H9 (cell line): ENCODE measurements at regions not wholly inside any gene's neighbourhood (a gene's known extent, or its start where the extent isn't known, plus 50 kb on each side); places are given as distances from the start of the nearest gene placed in this dataset.

Source experiments
- DNase-seq: peaks from one replicate; pipeline ENCODE4 v3.0.0-alpha.2; 2017
- H2AFZ ChIP-seq: one replicate; pipeline ENCODE4 v1.6.1; 2013; ENCODE audit warnings: mild to moderate bottlenecking, low read length, control low read depth, moderate library complexity
- H2AK5ac ChIP-seq: 2 replicates; pipeline ENCODE4 v1.6.1; 2013; ENCODE audit warnings: low read length, control low read depth, mixed read lengths; ENCODE audit not compliant: insufficient read length
- H2BK120ac ChIP-seq: one replicate; pipeline ENCODE4 v1.6.1; 2013; ENCODE audit warnings: low read depth, mild to moderate bottlenecking, low read length, control low read depth, inconsistent platforms; ENCODE audit not compliant: poor library complexity, severe bottlenecking
- H2BK12ac ChIP-seq: 2 replicates; pipeline ENCODE4 v1.6.1; 2013; ENCODE audit warnings: low read length, control low read depth, mixed read lengths, low read depth; ENCODE audit not compliant: insufficient read length
- H2BK15ac ChIP-seq: 2 replicates; pipeline ENCODE4 v1.6.1; 2013; ENCODE audit warnings: low read depth, low read length, control low read depth
- H2BK20ac ChIP-seq: one replicate; pipeline ENCODE4 v1.6.1; 2013; ENCODE audit warnings: low read depth, mild to moderate bottlenecking, low read length, control low read depth, inconsistent platforms; ENCODE audit not compliant: poor library complexity, severe bottlenecking
- H2BK5ac ChIP-seq: 2 replicates; pipeline ENCODE4 v1.6.1; 2013; ENCODE audit warnings: low read length, control low read depth, mixed read lengths; ENCODE audit not compliant: insufficient read length
- H3K14ac ChIP-seq: 2 replicates; pipeline ENCODE4 v1.6.1; 2013; ENCODE audit warnings: low read length, control low read depth; ENCODE audit not compliant: insufficient read depth
- H3K18ac ChIP-seq: 2 replicates; pipeline ENCODE4 v1.6.1; 2013; ENCODE audit warnings: low read depth, mild to moderate bottlenecking, mixed read lengths, low read length, control low read depth; ENCODE audit not compliant: insufficient read length
- H3K23ac ChIP-seq: 2 replicates; pipeline ENCODE4 v1.6.1; 2013; ENCODE audit warnings: low read length, control low read depth, mixed read lengths, low read depth; ENCODE audit not compliant: insufficient read length
- H3K23me2 ChIP-seq: 2 replicates; pipeline ENCODE4 v1.6.1; 2013; ENCODE audit warnings: low read depth, mild to moderate bottlenecking, mixed read lengths, low read length, control low read depth; ENCODE audit not compliant: insufficient read length, poor library complexity, severe bottlenecking
- H3K27ac ChIP-seq: 2 replicates; pipeline ENCODE4 v1.5.1; 2013; ENCODE audit warnings: low read length, control low read depth, mixed read lengths, low read depth; ENCODE audit not compliant: insufficient read length
- H3K27me3 ChIP-seq: 2 replicates; pipeline ENCODE4 v1.6.1; 2013; ENCODE audit warnings: low read length, control low read depth, inconsistent platforms; ENCODE audit not compliant: insufficient read depth
- H3K4ac ChIP-seq: 2 replicates; pipeline ENCODE4 v1.6.1; 2013; ENCODE audit warnings: low read depth, mild to moderate bottlenecking, control low read depth, inconsistent platforms, low read length, moderate library complexity
- H3K4me1 ChIP-seq: 2 replicates; pipeline ENCODE4 v1.6.1; 2013; ENCODE audit warnings: low read length, control low read depth, inconsistent platforms; ENCODE audit not compliant: insufficient read depth
- H3K4me2 ChIP-seq: 2 replicates; pipeline ENCODE4 v1.6.1; 2013; ENCODE audit warnings: low read length, control low read depth, mixed read lengths; ENCODE audit not compliant: insufficient read length, insufficient read depth
- H3K56ac ChIP-seq: 2 replicates; pipeline ENCODE4 v1.6.1; 2013; ENCODE audit warnings: low read depth, mild to moderate bottlenecking, mixed read lengths, low read length, control low read depth; ENCODE audit not compliant: insufficient read length
- H3K79me1 ChIP-seq: 2 replicates; pipeline ENCODE4 v1.6.1; 2013; ENCODE audit warnings: low read depth, mild to moderate bottlenecking, moderate library complexity, low read length, control low read depth, inconsistent platforms; ENCODE audit not compliant: insufficient read depth, poor library complexity, severe bottlenecking
- H3K79me2 ChIP-seq: 2 replicates; pipeline ENCODE4 v1.6.1; 2013; ENCODE audit warnings: low read length, control low read depth, inconsistent platforms; ENCODE audit not compliant: insufficient read depth
- H3K9ac ChIP-seq: 2 replicates; pipeline ENCODE4 v1.6.1; 2013; ENCODE audit warnings: low read length, control low read depth, mixed read lengths; ENCODE audit not compliant: insufficient read length; ENCODE audit errors: extremely low read depth
- H3K9me3 ChIP-seq: one replicate; pipeline ENCODE4 v1.6.1; 2013; ENCODE audit warnings: low read depth, low read length, inconsistent platforms; ENCODE audit not compliant: control insufficient read depth
- H3T11ph ChIP-seq: one replicate; pipeline ENCODE4 v1.6.1; 2013; ENCODE audit warnings: mild to moderate bottlenecking, low read length, control low read depth, inconsistent platforms
- H4K20me1 ChIP-seq: one replicate; pipeline ENCODE4 v1.6.1; 2013; ENCODE audit not compliant: control insufficient read depth, insufficient read length, insufficient read depth
- H4K5ac ChIP-seq: 2 replicates; pipeline ENCODE4 v1.6.1; 2013; ENCODE audit warnings: low read depth, mild to moderate bottlenecking, mixed read lengths, low read length, control low read depth; ENCODE audit not compliant: insufficient read length
- H4K8ac ChIP-seq: replicated peaks from 2 replicates; pipeline ENCODE4 v1.6.1; 2013; ENCODE audit warnings: low read length, control low read depth, mixed read lengths, low read depth; ENCODE audit not compliant: insufficient read length
- H4K91ac ChIP-seq: 2 replicates; pipeline ENCODE4 v1.6.1; 2013; ENCODE audit warnings: low read depth, mild to moderate bottlenecking, moderate library complexity, mixed read lengths, low read length, control low read depth; ENCODE audit not compliant: insufficient read length
- H3K27ac Mint-ChIP-seq, 3 experiments: 2 replicates in 2 of 3; 3 replicates in 1 of 3; pipeline ENCODE4 v1.8.0; 2020 to 2021; ENCODE audit warnings: mixed read lengths in 3 of 3, mild to moderate bottlenecking in 1 of 3, moderate library complexity in 1 of 3
- H3K27me3 Mint-ChIP-seq: 2 replicates; pipeline ENCODE4 v1.8.0; 2021; ENCODE audit warnings: low read depth, mild to moderate bottlenecking, moderate library complexity, mixed read lengths
- H3K36me3 Mint-ChIP-seq, 3 experiments: 2 replicates in 2 of 3; 3 replicates in 1 of 3; pipeline ENCODE4 v1.8.0; 2020 to 2021; ENCODE audit warnings: low read depth in 3 of 3, mixed read lengths in 3 of 3; ENCODE audit not compliant: insufficient read depth in 1 of 3
- H3K4me1 Mint-ChIP-seq, 2 experiments: 2 replicates each; pipeline ENCODE4 v1.8.0; 2020; ENCODE audit warnings: mixed read lengths in 2 of 2
- H3K4me3 Mint-ChIP-seq, 2 experiments: 2 replicates in 1 of 2; 3 replicates in 1 of 2; pipeline ENCODE4 v1.8.0; 2020 to 2021; ENCODE audit warnings: mild to moderate bottlenecking in 2 of 2, mixed read lengths in 2 of 2, moderate library complexity in 1 of 2
- H3K9me3 Mint-ChIP-seq, 2 experiments: 2 replicates in 1 of 2; 3 replicates in 1 of 2; pipeline ENCODE4 v1.8.0; 2020; ENCODE audit warnings: mild to moderate bottlenecking in 2 of 2, mixed read lengths in 2 of 2, moderate library complexity in 1 of 2
- TF ChIP-seq, protein P1 (sequence below): fragments of 200-600 bp; sonication (generic); conservative IDR thresholded peaks from 3 replicates; pipeline ENCODE4 v1.8.0; 2021; ENCODE audit warnings: antibody characterized with exemption, mild to moderate bottlenecking

DNA sequence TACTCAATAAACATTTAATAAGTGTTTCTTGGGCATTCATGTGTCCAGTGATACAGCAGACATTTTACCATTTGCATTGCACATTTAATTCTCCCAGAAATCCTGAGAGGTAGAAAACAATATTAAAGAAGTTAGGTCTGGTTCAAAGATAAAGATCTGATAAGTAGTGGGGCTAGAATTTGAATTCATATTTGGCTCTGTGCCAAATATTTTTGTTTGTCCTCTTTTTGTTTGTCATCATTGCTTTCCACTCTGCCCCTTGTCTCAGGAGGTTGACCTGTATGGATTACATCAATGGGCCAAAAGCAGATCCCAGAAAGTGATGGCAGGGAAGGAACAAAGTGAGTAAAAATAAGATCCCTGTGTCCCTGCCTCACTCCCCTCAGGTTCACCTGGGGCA is 441.9 kb upstream of the PKDCC start:
- Histone ChIP-seq H3K79me1 (no peaks in the 10 kb centered on the region), H4K8ac (no peak overlapping the region), H3K4ac (no peak overlapping the region), H3K56ac (no peak overlapping the region), H2BK20ac (no peak overlapping the region), H2BK120ac (no peak overlapping the region), H3K9me3 (no peaks in the 10 kb centered on the region), H2BK5ac (no peak overlapping the region), H4K5ac (no peak overlapping the region), H3K27me3 (no peaks in the 10 kb centered on the region), H3K23me2 (no peaks in the 10 kb centered on the region), H3K79me2 (no peaks in the 10 kb centered on the region), H3K27ac (no peak overlapping the region), H3K4me2 (no peak overlapping the region), H2BK12ac (no peak overlapping the region), H3K18ac (no peak overlapping the region), H2AK5ac (no peak overlapping the region), H2AFZ (no peak overlapping the region), H2BK15ac (no peak overlapping the region), H4K91ac (no peak overlapping the region), H3K9ac (no peak overlapping the region), H3T11ph (no peak overlapping the region), H3K14ac (no peak overlapping the region), H3K4me1 (no peaks in the 10 kb centered on the region), H3K23ac (no peak overlapping the region), H4K20me1 (no peaks in the 10 kb centered on the region)
- Mint-ChIP-seq H3K36me3 (no peaks in the 10 kb centered on the region), H3K27ac (no peak overlapping the region), H3K27me3 (no peaks in the 10 kb centered on the region), H3K4me3 (no peak overlapping the region), H3K4me1 (no peaks in the 10 kb centered on the region), H3K9me3 (no peaks in the 10 kb centered on the region; a peak in 1 of 5 replicates)
- TF ChIP-seq, protein P1, sequence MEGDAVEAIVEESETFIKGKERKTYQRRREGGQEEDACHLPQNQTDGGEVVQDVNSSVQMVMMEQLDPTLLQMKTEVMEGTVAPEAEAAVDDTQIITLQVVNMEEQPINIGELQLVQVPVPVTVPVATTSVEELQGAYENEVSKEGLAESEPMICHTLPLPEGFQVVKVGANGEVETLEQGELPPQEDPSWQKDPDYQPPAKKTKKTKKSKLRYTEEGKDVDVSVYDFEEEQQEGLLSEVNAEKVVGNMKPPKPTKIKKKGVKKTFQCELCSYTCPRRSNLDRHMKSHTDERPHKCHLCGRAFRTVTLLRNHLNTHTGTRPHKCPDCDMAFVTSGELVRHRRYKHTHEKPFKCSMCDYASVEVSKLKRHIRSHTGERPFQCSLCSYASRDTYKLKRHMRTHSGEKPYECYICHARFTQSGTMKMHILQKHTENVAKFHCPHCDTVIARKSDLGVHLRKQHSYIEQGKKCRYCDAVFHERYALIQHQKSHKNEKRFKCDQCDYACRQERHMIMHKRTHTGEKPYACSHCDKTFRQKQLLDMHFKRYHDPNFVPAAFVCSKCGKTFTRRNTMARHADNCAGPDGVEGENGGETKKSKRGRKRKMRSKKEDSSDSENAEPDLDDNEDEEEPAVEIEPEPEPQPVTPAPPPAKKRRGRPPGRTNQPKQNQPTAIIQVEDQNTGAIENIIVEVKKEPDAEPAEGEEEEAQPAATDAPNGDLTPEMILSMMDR = no peak
- DNase-seq = no peak
